ENCODE measurements at regions not wholly inside any gene's neighbourhood (a gene's known extent, or its start where the extent isn't known, plus 50 kb on each side); places are given as distances from the start of the nearest gene placed in this dataset.

- Histone ChIP-seq H3K9me3 (ENCODE audit: control insufficient read depth in 1 of 2, insufficient read depth in 1 of 2, low read length in 2 of 2) (no peaks in the 10 kb centered on the region), H3K27ac (ENCODE audit: low read depth in 1 of 2, low read length in 2 of 2) (no peak overlapping the region), H3K36me3 (ENCODE audit: insufficient read depth, low read length) (no peaks in the 10 kb centered on the region), H3K4me3 (ENCODE audit: low read length) (no peak overlapping the region), H3K4me1 (ENCODE audit: insufficient read depth, low read length) (no peaks in the 10 kb centered on the region), H3K27me3 (ENCODE audit: control insufficient read depth in 1 of 2, insufficient read depth in 2 of 2, low read length in 2 of 2) (peaks cover 0 to 7% of the 10 kb centered on the region in 2 experiments)
- ChIA-PET POLR2A (no interaction called here), CTCF (no interaction called here)
- no peak for TF ChIP-seq CTCF (IDR thresholded peaks at IDR 0.05)
- intact Hi-C loops (cut with DNase I, micrococcal nuclease), result no loop called here
- no peaks in the 10 kb centered on the region for H3K4me1 Mint-ChIP-seq (ENCODE audit: low read depth)
- H3K27me3 Mint-ChIP-seq, result no peaks in the 10 kb centered on the region
- DNase-seq (no peak), ATAC-seq (ENCODE audit: poor library complexity) (no peak)
- H3K36me3 Mint-ChIP-seq (ENCODE audit: low read depth), result no peaks in the 10 kb centered on the region
- no peak overlapping the region for H3K4me3 Mint-ChIP-seq
- H3K27ac Mint-ChIP-seq, result no peak overlapping the region
- H3K9me3 Mint-ChIP-seq, result no peaks in the 10 kb centered on the region
These were observed 131.3 kb upstream of the OGFRL1 start for GRCh38 chr6:71157345-71157744.

GRCh38 chr6:71164890-71165289 is 123.7 kb upstream of the OGFRL1 start:
- Histone ChIP-seq H3K4me1 (ENCODE audit: insufficient read depth, low read length) (no peaks in the 10 kb centered on the region), H3K36me3 (ENCODE audit: insufficient read depth, low read length) (no peaks in the 10 kb centered on the region), H3K27ac (ENCODE audit: low read depth in 1 of 2, low read length in 2 of 2) (no peak overlapping the region), H3K27me3 (ENCODE audit: control insufficient read depth in 1 of 2, insufficient read depth in 2 of 2, low read length in 2 of 2) (peaks cover 0 to 9% of the 10 kb centered on the region in 2 experiments), H3K4me3 (ENCODE audit: low read length) (no peak overlapping the region), H3K9me3 (ENCODE audit: control insufficient read depth in 1 of 2, insufficient read depth in 1 of 2, low read length in 2 of 2) (peaks cover 0 to 4% of the 10 kb centered on the region in 2 experiments)
- no peak for ATAC-seq (ENCODE audit: poor library complexity)
- POLR2A ChIA-PET, result no interaction called here
- no peak for TF ChIP-seq CTCF (IDR thresholded peaks at IDR 0.05)
- intact Hi-C loops (cut with DNase I, micrococcal nuclease), result no loop called here
- H3K27me3 Mint-ChIP-seq, result no peaks in the 10 kb centered on the region
- no peak overlapping the region for H3K27ac Mint-ChIP-seq
- H3K36me3 Mint-ChIP-seq (ENCODE audit: low read depth), result no peaks in the 10 kb centered on the region
- no peaks in the 10 kb centered on the region for H3K9me3 Mint-ChIP-seq
- DNase-seq, result no peak
- CTCF ChIA-PET, result no interaction called here
- H3K4me1 Mint-ChIP-seq (ENCODE audit: low read depth), result no peaks in the 10 kb centered on the region
- no peak overlapping the region for H3K4me3 Mint-ChIP-seq

- TF ChIP-seq CTCF (IDR thresholded peaks at IDR 0.05), result no peak
- Mint-ChIP-seq H3K27ac (no peak overlapping the region), H3K36me3 (ENCODE audit: low read depth) (no peaks in the 10 kb centered on the region), H3K4me3 (no peak overlapping the region), H3K9me3 (no peaks in the 10 kb centered on the region), H3K27me3 (peaks cover under 1% of the 10 kb centered on the region), H3K4me1 (ENCODE audit: low read depth) (no peaks in the 10 kb centered on the region)
- CTCF ChIA-PET, result no interaction called here
- Histone ChIP-seq H3K4me1 (ENCODE audit: insufficient read depth, low read length) (no peaks in the 10 kb centered on the region), H3K9me3 (ENCODE audit: control insufficient read depth in 1 of 2, insufficient read depth in 1 of 2, low read length in 2 of 2) (peaks cover 0 to 4% of the 10 kb centered on the region in 2 experiments), H3K27ac (ENCODE audit: low read depth in 1 of 2, low read length in 2 of 2) (no peak overlapping the region), H3K4me3 (ENCODE audit: low read length) (no peak overlapping the region), H3K36me3 (ENCODE audit: insufficient read depth, low read length) (no peaks in the 10 kb centered on the region), H3K27me3 (ENCODE audit: control insufficient read depth in 1 of 2, insufficient read depth in 2 of 2, low read length in 2 of 2) (peaks cover 0 to 1% of the 10 kb centered on the region in 2 experiments)
- DNase-seq (no peak), ATAC-seq (ENCODE audit: poor library complexity) (no peak)
- intact Hi-C loops (cut with DNase I, micrococcal nuclease), result no loop called here
- POLR2A ChIA-PET, result no interaction called here
These were observed 120.3 kb upstream of the OGFRL1 start for GRCh38 chr6:71168233-71168765.

Measured in CD4-positive, alpha-beta T cell (primary cell).